IPS-15b (cell line): ENCODE measurements at regions not wholly inside any gene's neighbourhood (a gene's known extent, or its start where the extent isn't known, plus 50 kb on each side); places are given as distances from the start of the nearest gene placed in this dataset.

Experiments
- H3K27me3 ChIP-seq: one replicate; pipeline ENCODE4 v1.6.1; 2013; ENCODE audit warnings: low read length; ENCODE audit not compliant: control insufficient read depth, insufficient read depth
- H3K36me3 ChIP-seq: one replicate; pipeline ENCODE4 v1.6.1; 2013; ENCODE audit warnings: low read length; ENCODE audit not compliant: control insufficient read depth, insufficient read depth
- H3K4me1 ChIP-seq: one replicate; pipeline ENCODE4 v1.6.1; 2013; ENCODE audit warnings: mild to moderate bottlenecking, low read length; ENCODE audit not compliant: control insufficient read depth, insufficient read depth
- H3K4me3 ChIP-seq: one replicate; pipeline ENCODE4 v1.5.1; 2013; ENCODE audit warnings: low read depth, low read length
- H3K9ac ChIP-seq: one replicate; pipeline ENCODE4 v1.6.1; 2013; ENCODE audit warnings: low read depth, mild to moderate bottlenecking, low read length
- H3K9me3 ChIP-seq: one replicate; pipeline ENCODE4 v1.6.1; 2013; ENCODE audit warnings: mild to moderate bottlenecking, low read length; ENCODE audit not compliant: control insufficient read depth, insufficient read depth

DNA sequence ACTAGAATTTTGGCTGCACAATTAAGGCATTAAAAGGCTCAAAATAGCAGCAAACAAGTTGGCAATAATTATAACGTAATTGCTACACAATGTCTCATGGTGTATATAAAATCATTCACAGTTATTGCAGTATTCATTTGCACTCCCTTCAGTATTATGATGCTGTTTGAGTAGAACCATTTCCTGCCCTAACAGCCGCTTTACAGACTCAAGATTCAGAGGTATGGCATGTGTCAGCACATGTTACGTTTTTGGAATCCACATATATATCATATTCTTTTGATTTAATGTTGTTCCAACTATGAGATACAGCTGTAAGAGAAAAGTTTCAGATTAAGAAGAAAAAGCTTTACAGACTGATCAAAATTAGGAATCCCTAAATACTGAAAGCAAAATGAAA is 56.3 kb upstream of the NCKAP5 start:
- H3K9ac ChIP-seq: no peak overlapping the region
- no peaks in the 10 kb centered on the region for H3K36me3 ChIP-seq
- H3K27me3 ChIP-seq: no peaks in the 10 kb centered on the region
- no peak overlapping the region for H3K4me3 ChIP-seq
- H3K4me1 ChIP-seq: peaks cover 3% of the 10 kb centered on the region
- H3K9me3 ChIP-seq: no peaks in the 10 kb centered on the region

DNA sequence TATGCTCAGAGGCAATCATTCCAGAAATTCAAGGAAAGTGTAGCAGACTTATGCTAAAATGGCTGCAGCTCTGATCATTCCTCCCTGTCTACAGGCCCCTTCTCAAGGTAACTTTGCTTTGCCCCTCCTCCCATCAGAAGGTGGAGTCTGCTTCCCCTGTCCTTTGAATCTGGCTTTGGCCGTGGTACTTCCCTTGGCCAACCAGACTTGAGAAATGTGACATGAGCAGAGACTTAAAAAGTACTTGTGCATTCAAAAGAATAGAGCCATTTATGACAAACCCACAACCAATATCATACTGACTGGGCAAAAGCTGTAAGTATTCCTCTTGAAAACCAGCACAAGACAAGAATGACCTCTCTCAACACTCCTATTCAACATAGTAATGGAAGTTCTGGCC is 59.5 kb upstream of the NCKAP5 start:
- Histone ChIP-seq H3K4me1 (peaks cover 3% of the 10 kb centered on the region), H3K36me3 (no peaks in the 10 kb centered on the region), H3K9me3 (no peaks in the 10 kb centered on the region), H3K27me3 (no peaks in the 10 kb centered on the region), H3K4me3 (no peak overlapping the region), H3K9ac (no peak overlapping the region)

DNA sequence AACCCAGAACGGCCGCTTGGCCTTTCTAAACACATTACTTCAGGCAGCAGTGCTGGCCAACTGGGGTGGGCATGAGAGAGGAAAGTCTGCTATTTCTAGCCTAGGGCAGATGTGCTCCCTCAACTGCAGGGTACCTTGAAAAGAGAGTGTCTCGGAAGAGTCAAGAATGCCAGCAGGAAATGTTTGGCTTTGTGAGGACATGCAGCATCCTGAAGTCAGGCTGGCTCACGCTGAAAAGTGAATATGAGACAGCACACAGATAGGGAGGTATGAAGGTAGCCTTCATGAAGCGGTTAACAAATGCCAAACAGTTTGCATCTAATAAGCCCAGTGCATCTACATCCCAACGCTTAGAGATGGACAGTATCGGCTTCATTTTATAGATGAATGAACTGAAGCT is 65.0 kb upstream of the NCKAP5 start:
- Histone ChIP-seq H3K9ac (no peak overlapping the region), H3K36me3 (no peaks in the 10 kb centered on the region), H3K4me1 (no peaks in the 10 kb centered on the region), H3K9me3 (no peaks in the 10 kb centered on the region), H3K4me3 (no peak overlapping the region), H3K27me3 (no peaks in the 10 kb centered on the region)

GRCh38 chr2:133633881-133634409 is 65.7 kb upstream of the NCKAP5 start:
- Histone ChIP-seq H3K36me3 (no peaks in the 10 kb centered on the region), H3K9ac (no peak overlapping the region), H3K4me1 (no peaks in the 10 kb centered on the region), H3K27me3 (no peaks in the 10 kb centered on the region), H3K4me3 (no peak overlapping the region), H3K9me3 (no peaks in the 10 kb centered on the region)

GRCh38 chr2:133635131-133635530 is 66.9 kb upstream of the NCKAP5 start:
- no peaks in the 10 kb centered on the region for H3K4me1 ChIP-seq
- no peaks in the 10 kb centered on the region for H3K27me3 ChIP-seq
- H3K4me3 ChIP-seq: no peak overlapping the region
- H3K9ac ChIP-seq: no peak overlapping the region
- H3K36me3 ChIP-seq: no peaks in the 10 kb centered on the region
- H3K9me3 ChIP-seq: no peaks in the 10 kb centered on the region

DNA sequence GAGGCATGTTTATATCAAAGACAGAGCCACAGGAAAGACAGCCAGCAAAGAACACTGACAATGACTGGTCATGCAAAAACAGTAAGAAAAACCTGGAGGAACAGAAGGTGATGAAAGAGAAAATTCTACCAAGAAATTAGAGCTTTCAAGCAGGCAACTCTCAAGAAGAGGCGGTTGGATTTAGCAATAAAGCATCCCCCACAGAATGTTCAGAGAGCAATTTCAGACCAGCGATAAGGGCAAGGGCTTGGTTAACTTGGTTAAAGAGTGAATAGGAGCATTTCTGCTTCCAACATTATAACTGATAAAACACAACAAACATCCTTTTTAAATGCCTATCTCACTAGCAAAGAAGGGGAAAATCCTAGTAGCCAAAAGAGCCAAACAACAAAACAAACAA is 68.0 kb upstream of the NCKAP5 start:
- no peak overlapping the region for H3K9ac ChIP-seq
- no peaks in the 10 kb centered on the region for H3K27me3 ChIP-seq
- no peaks in the 10 kb centered on the region for H3K4me1 ChIP-seq
- no peaks in the 10 kb centered on the region for H3K9me3 ChIP-seq
- no peak overlapping the region for H3K4me3 ChIP-seq
- no peaks in the 10 kb centered on the region for H3K36me3 ChIP-seq

GRCh38 chr2:133640103-133640502 is 71.8 kb upstream of the NCKAP5 start:
- Histone ChIP-seq H3K4me3 (no peak overlapping the region), H3K27me3 (no peaks in the 10 kb centered on the region)

GRCh38 chr2:133641497-133641896 is 73.2 kb upstream of the NCKAP5 start:
- Histone ChIP-seq H3K36me3 (no peaks in the 10 kb centered on the region), H3K4me3 (no peak overlapping the region), H3K27me3 (no peaks in the 10 kb centered on the region), H3K9me3 (no peaks in the 10 kb centered on the region), H3K4me1 (peaks cover 3% of the 10 kb centered on the region), H3K9ac (no peak overlapping the region)

More at GRCh38 chr2:133640103-133640502, 71.8 kb upstream of the NCKAP5 start:
- H3K9ac ChIP-seq: no peak overlapping the region
- no peaks in the 10 kb centered on the region for H3K36me3 ChIP-seq
- peaks cover 3% of the 10 kb centered on the region for H3K4me1 ChIP-seq
- no peaks in the 10 kb centered on the region for H3K9me3 ChIP-seq

DNA sequence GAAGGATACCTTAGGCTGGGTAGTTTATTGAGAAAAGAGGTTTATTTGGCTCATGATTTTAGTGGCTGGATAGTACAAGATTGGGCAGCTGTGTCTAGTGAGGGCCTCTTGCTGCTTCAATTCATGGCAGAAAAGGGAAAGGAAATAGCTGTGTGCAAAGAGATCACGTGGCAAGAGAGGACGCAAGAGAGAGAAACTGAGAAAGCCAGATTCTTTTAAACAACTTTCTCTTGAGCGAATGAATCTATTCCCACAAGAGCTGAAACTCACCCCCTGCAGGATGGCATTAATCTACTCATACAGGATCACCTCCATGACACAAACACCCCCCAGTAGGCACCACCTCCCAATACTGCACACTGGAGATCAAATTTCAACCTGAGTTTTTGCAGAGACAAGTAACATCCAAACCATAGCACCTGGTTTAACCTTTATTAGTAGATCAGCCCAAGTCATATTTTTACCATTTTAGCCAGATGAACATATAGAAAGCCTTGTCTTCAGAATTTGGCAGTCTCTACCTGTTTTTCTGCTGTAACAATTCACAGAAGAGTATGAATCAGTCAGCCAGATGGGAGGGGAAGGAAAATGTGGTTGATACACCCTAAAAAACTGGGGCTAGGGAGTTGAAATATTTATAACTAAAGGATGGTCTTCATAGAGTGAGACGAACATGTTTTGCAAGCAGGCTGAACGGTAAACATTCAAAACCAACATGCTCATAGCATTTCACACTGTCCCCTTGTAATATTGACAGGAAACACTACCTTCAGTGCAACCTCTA is 73.9 kb upstream of the NCKAP5 start:
- Histone ChIP-seq H3K4me3 (no peak overlapping the region), H3K4me1 (peaks cover 3% of the 10 kb centered on the region), H3K27me3 (no peaks in the 10 kb centered on the region), H3K36me3 (no peaks in the 10 kb centered on the region), H3K9ac (no peak overlapping the region), H3K9me3 (no peaks in the 10 kb centered on the region)

DNA sequence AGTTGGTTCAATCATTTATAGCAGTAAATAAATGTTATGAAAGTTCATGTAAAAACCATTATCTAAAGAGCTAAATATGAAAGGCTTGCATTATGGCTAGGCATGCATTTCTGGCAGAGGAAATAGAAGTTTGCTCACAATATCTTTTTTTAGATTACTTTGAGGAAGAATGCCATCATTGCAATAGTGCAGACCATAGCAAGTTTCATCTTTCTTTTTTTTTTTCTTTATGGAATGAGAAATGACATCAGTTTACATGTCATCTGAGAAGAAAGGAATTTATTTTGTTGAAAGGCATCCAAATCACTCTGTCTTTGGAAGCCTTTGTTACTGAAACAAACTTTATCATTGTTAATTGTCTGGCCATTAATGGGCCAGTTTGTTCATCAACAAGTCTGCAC is 74.5 kb upstream of the NCKAP5 start:
- Histone ChIP-seq H3K9me3 (no peaks in the 10 kb centered on the region), H3K4me1 (peaks cover 3% of the 10 kb centered on the region), H3K27me3 (no peaks in the 10 kb centered on the region), H3K4me3 (no peak overlapping the region), H3K36me3 (no peaks in the 10 kb centered on the region), H3K9ac (no peak overlapping the region)

DNA sequence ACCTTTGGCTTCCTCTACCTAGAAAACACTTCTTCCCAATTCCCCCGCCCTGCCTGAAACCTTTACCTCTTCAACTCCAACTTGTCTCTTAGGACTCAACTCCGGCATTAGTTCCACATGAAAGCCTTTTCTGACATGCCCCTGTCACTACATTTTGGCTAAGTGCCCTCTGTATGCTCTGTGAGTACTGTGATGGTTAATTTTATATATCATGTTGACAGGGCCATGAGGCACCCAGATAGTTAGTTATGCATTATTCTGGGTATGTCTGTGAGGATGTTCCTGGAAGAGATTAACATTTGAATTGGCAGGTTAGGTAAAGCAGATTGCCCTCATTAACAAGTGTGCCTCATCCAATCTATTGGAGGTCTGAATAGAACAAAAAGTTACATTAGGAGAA is 75.6 kb upstream of the NCKAP5 start:
- Histone ChIP-seq H3K27me3 (no peaks in the 10 kb centered on the region), H3K4me3 (no peak overlapping the region), H3K4me1 (peaks cover 3% of the 10 kb centered on the region), H3K9me3 (no peaks in the 10 kb centered on the region), H3K36me3 (no peaks in the 10 kb centered on the region), H3K9ac (no peak overlapping the region)

DNA sequence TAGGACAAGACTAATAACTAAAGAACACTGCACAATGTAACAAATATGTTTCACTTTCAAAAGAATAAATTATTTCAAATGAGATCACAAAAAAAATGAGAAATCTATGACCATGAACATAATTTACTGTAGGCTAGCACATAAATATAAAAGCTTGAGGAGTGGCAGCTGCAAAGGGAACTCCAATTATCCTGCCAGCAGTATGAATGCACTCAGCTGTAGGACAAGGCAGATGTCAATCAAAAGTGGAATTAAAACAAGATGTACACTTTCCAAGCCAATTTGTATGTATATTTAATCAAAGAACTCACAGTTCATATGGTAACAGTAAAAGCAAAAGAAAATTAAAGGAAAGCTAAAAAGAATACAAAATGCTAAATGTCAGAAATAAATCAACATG is 76.6 kb upstream of the NCKAP5 start:
- Histone ChIP-seq H3K4me1 (peaks cover 3% of the 10 kb centered on the region), H3K36me3 (no peaks in the 10 kb centered on the region), H3K9ac (no peak overlapping the region), H3K27me3 (no peaks in the 10 kb centered on the region), H3K9me3 (no peaks in the 10 kb centered on the region), H3K4me3 (no peak overlapping the region)
